IMR-90 (cell line): ENCODE measurements at regions not wholly inside any gene's neighbourhood (a gene's known extent, or its start where the extent isn't known, plus 50 kb on each side); places are given as distances from the start of the nearest gene placed in this dataset.

Experiments used
- BHLHE40 ChIP-seq: fragments of 150-350 bp; IDR thresholded peaks from 2 replicates; pipeline ENCODE4 v1.6.1; 2016; ENCODE audit warnings: mild to moderate bottlenecking, low read depth, low read length
- CEBPB ChIP-seq: IDR thresholded peaks from 2 replicates; pipeline ENCODE4 v1.6.1; 2012; ENCODE audit warnings: low read depth, low read length, improper control_type of control experiment
- FOS ChIP-seq: fragments of 150-350 bp; IDR thresholded peaks from 2 replicates; pipeline ENCODE4 v1.6.1; 2016; ENCODE audit warnings: low read depth, low read length
- MAFK ChIP-seq: IDR thresholded peaks from 2 replicates; pipeline ENCODE4 v1.6.1; 2012; ENCODE audit warnings: low read depth, low read length, improper control_type of control experiment
- MXI1 ChIP-seq: IDR thresholded peaks from 2 replicates; pipeline ENCODE4 v1.6.1; 2012; ENCODE audit warnings: low read depth, mild to moderate bottlenecking, low read length, moderate library complexity, borderline replicate concordance
- POLR2A ChIP-seq: IDR thresholded peaks from 2 replicates; pipeline ENCODE4 v1.6.1; 2012; ENCODE audit warnings: mild to moderate bottlenecking, low read depth, low read length
- RAD21 ChIP-seq: IDR thresholded peaks from 2 replicates; pipeline ENCODE4 v1.6.1; 2012; ENCODE audit warnings: low read length, improper control_type of control experiment
- RCOR1 ChIP-seq: IDR thresholded peaks from 2 replicates; pipeline ENCODE4 v1.6.1; 2012; ENCODE audit warnings: mild to moderate bottlenecking, low read length, improper control_type of control experiment; ENCODE audit not compliant: insufficient replicate concordance
- RFX5 ChIP-seq: IDR thresholded peaks from 2 replicates; pipeline ENCODE4 v1.8.0; 2012; ENCODE audit warnings: low read depth, mild to moderate bottlenecking, low read length, moderate library complexity
- TF ChIP-seq, protein P1 (sequence below): fragments of 150-350 bp; IDR thresholded peaks from 2 replicates; pipeline ENCODE4 v1.6.1; 2017; ENCODE audit warnings: mild to moderate bottlenecking, antibody characterized with exemption, low read length, low read depth
- TF ChIP-seq, protein P2 (sequence below): conservative IDR thresholded peaks from 2 replicates; pipeline ENCODE4 v1.5.1; 2012; ENCODE audit warnings: mild to moderate bottlenecking, low read depth, low read length, improper control_type of control experiment
- TF ChIP-seq, protein P3 (sequence below): fragments of 150-350 bp; IDR thresholded peaks from 2 replicates; pipeline ENCODE4 v1.6.1; 2016; ENCODE audit warnings: low read depth, mild to moderate bottlenecking, low read length, moderate library complexity, borderline replicate concordance

DNA sequence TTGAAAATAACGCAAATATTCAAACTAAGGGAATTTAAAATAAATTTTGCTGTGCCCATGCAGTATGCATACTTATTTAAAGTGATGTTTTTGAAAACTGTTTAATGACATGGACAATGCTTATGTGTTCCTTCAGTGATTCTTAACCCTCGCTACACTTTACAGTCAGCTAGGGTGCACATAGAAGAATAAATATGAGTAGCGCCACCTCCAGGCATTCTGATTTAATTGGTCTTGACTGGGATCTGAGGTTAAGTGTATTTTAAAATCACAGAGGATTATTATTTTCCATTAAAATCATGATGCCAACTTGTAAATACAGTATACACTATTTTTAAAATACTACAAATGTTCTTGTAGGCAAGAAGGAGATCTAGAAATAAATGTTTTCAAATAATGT lies 373.5 kb upstream of the ADGRL4 start:
- TF ChIP-seq, protein P1, sequence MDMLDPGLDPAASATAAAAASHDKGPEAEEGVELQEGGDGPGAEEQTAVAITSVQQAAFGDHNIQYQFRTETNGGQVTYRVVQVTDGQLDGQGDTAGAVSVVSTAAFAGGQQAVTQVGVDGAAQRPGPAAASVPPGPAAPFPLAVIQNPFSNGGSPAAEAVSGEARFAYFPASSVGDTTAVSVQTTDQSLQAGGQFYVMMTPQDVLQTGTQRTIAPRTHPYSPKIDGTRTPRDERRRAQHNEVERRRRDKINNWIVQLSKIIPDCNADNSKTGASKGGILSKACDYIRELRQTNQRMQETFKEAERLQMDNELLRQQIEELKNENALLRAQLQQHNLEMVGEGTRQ, result no peak
- TF ChIP-seq, protein P2, sequence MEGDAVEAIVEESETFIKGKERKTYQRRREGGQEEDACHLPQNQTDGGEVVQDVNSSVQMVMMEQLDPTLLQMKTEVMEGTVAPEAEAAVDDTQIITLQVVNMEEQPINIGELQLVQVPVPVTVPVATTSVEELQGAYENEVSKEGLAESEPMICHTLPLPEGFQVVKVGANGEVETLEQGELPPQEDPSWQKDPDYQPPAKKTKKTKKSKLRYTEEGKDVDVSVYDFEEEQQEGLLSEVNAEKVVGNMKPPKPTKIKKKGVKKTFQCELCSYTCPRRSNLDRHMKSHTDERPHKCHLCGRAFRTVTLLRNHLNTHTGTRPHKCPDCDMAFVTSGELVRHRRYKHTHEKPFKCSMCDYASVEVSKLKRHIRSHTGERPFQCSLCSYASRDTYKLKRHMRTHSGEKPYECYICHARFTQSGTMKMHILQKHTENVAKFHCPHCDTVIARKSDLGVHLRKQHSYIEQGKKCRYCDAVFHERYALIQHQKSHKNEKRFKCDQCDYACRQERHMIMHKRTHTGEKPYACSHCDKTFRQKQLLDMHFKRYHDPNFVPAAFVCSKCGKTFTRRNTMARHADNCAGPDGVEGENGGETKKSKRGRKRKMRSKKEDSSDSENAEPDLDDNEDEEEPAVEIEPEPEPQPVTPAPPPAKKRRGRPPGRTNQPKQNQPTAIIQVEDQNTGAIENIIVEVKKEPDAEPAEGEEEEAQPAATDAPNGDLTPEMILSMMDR, result no peak
- TF ChIP-seq MAFK (no peak), RAD21 (no peak), RCOR1 (no peak), MXI1 (no peak), RFX5 (no peak), POLR2A (no peak), BHLHE40 (no peak), FOS (no peak), CEBPB (no peak)
- TF ChIP-seq, protein P3, sequence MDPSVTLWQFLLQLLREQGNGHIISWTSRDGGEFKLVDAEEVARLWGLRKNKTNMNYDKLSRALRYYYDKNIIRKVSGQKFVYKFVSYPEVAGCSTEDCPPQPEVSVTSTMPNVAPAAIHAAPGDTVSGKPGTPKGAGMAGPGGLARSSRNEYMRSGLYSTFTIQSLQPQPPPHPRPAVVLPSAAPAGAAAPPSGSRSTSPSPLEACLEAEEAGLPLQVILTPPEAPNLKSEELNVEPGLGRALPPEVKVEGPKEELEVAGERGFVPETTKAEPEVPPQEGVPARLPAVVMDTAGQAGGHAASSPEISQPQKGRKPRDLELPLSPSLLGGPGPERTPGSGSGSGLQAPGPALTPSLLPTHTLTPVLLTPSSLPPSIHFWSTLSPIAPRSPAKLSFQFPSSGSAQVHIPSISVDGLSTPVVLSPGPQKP, result no peak
